K562 (cell line): ENCODE measurements at regions not wholly inside any gene's neighbourhood (a gene's known extent, or its start where the extent isn't known, plus 50 kb on each side); places are given as distances from the start of the nearest gene placed in this dataset.

Experiments
- ATAC-seq: fragments of 200-7000 bp; cut with Tn5 transposase; 3 replicates; pipeline ENCODE4 v1.9.1; 2020; ENCODE audit warnings: moderate library complexity
- BruUV-seq: library from RNA; stranded (reverse); fragments of 400-500 nt; replicated peaks from 2 replicates; lab custom pipeline; 2021; lab: Mats Ljungman, UMichigan
- CTCF ChIA-PET: fragments of 300-600 bp; formaldehyde crosslinking; extraction: SDS; loops from one replicate; lab custom pipeline; 2021; ENCODE audit warnings: low intra/inter-chr PET ratio; lab: Yijun Ruan, JAX
- POLR2A ChIA-PET: fragments of 300-600, 350-650 bp; sonication (Branson Sonifier 250); formaldehyde crosslinking; extraction: SDS; loops from one replicate; lab custom pipeline; 2021; ENCODE audit warnings: antibody characterized with exemption, inconsistent platforms; lab: Yijun Ruan, JAX
- DNase-seq, 4 experiments: peaks; one replicate each; pipeline versions ENCODE4 v3.0.0 to v3.0.0-alpha.2; 2011 to 2018; ENCODE audit warnings: low spot score in 3 of 4, mixed read lengths in 3 of 4; ENCODE audit errors: extremely low read depth in 1 of 4
- FAIRE-seq: peaks from 2 replicates; lab custom pipeline; 2011; peaks lifted over from hg19 to GRCh38; lab: Jason Lieb, UNC
- H2AFZ ChIP-seq: 2 replicates; pipeline ENCODE4 v1.6.0; 2011; ENCODE audit warnings: low read depth, low read length, control low read depth, inconsistent platforms
- H3K27ac ChIP-seq: fragments of 200-600 bp; 3 replicates; pipeline ENCODE4 v1.8.0; 2011; ENCODE audit warnings: low read depth, mild to moderate bottlenecking, control low read depth, inconsistent platforms, low read length, moderate library complexity, mixed read lengths; ENCODE audit errors: extremely low read depth
- H3K27me3 ChIP-seq, 2 experiments: fragments of 300-600 bp in 1 of 2; 2 replicates in 1 of 2; 3 replicates in 1 of 2; pipeline versions ENCODE4 v1.6.0 to v1.8.0; 2011; ENCODE audit warnings: inconsistent platforms in 2 of 2, low read length in 2 of 2, mild to moderate bottlenecking in 1 of 2, mixed read lengths in 1 of 2, moderate library complexity in 1 of 2; ENCODE audit not compliant: control insufficient read depth in 2 of 2, insufficient read depth in 2 of 2
- H3K36me3 ChIP-seq: fragments of 300-600 bp; 3 replicates; pipeline ENCODE4 v1.8.0; 2011; ENCODE audit warnings: mild to moderate bottlenecking, low read length, inconsistent platforms; ENCODE audit not compliant: control insufficient read depth, insufficient read depth
- H3K4me1 ChIP-seq, 2 experiments: fragments of 200-600 bp in 1 of 2; replicated peaks in 1 of 2; 2 replicates in 1 of 2; 3 replicates in 1 of 2; pipeline versions ENCODE4 v1.5.1 to v1.8.0; 2011; ENCODE audit warnings: inconsistent platforms in 2 of 2, low read length in 2 of 2, mild to moderate bottlenecking in 1 of 2, mixed read lengths in 1 of 2, moderate library complexity in 1 of 2; ENCODE audit not compliant: control insufficient read depth in 2 of 2, insufficient read depth in 2 of 2
- H3K4me2 ChIP-seq: 2 replicates; pipeline ENCODE4 v1.6.1; 2011; ENCODE audit warnings: low read length, control low read depth, inconsistent platforms, mixed read lengths; ENCODE audit not compliant: insufficient read depth
- H3K4me3 ChIP-seq: fragments of 200-600 bp; sonication (generic), shearing (Covaris generic); 2 replicates; pipeline ENCODE4 v1.5.1; 2016; ENCODE audit warnings: control low read depth, inconsistent platforms
- H3K79me2 ChIP-seq: fragments of 200-600 bp; 3 replicates; pipeline ENCODE4 v1.8.0; 2011; ENCODE audit warnings: low read length, inconsistent platforms; ENCODE audit not compliant: control insufficient read depth, insufficient read depth
- H3K9ac ChIP-seq, 2 experiments: 2 replicates each; pipeline versions ENCODE4 v1.6.0 to v1.6.1; 2011; ENCODE audit warnings: low read depth in 2 of 2, low read length in 2 of 2, control low read depth in 1 of 2, inconsistent platforms in 1 of 2, mild to moderate bottlenecking in 1 of 2, mixed read lengths in 1 of 2; ENCODE audit not compliant: insufficient read depth in 1 of 2
- H3K9me1 ChIP-seq: one replicate; pipeline ENCODE4 v1.6.0; 2011; ENCODE audit warnings: inconsistent platforms, mild to moderate bottlenecking, low read length, moderate library complexity; ENCODE audit not compliant: control insufficient read depth, insufficient read depth
- H3K9me3 ChIP-seq: replicated peaks from 2 replicates; pipeline ENCODE4 v1.5.1; 2011; ENCODE audit warnings: low read depth, low read length, inconsistent platforms; ENCODE audit not compliant: control insufficient read depth, insufficient read depth
- H4K20me1 ChIP-seq: replicated peaks from 2 replicates; pipeline ENCODE4 v1.6.1; 2011; ENCODE audit warnings: low read length, inconsistent platforms, mixed read lengths; ENCODE audit not compliant: control insufficient read depth, insufficient read depth
- ATF2 ChIP-seq: sonication (generic); formaldehyde crosslinking; IDR thresholded peaks from 2 replicates; pipeline ENCODE4 v1.8.1; 2022; ENCODE audit warnings: missing genetic modification reagents
- ELF4 ChIP-seq: fragments of 450-650 bp; formaldehyde crosslinking; IDR thresholded peaks from 2 replicates; pipeline ENCODE4 v1.4.0; 2022; ENCODE audit warnings: missing genetic modification characterization
- FOXJ2 ChIP-seq: fragments of 200-800 bp; sonication (Bioruptor generic); IDR thresholded peaks from 2 replicates; pipeline ENCODE4 v1.6.1; 2016; ENCODE audit warnings: missing genetic modification characterization, missing compliant biosample characterization
- NR0B1 ChIP-seq: fragments of 450-650 bp; IDR thresholded peaks from one replicate; pipeline ENCODE4 v1.6.1; 2018; ENCODE audit warnings: mild to moderate bottlenecking, moderate library complexity; ENCODE audit not compliant: partially characterized antibody
- WGBS: fragments of 100-300 bp; shearing (Covaris generic); methylation state at CpG from one replicate; pipeline ENCODE4 v1.1.6; 2016; ENCODE audit warnings: low coverage, mixed read lengths; ENCODE audit not compliant: insufficient coverage; ENCODE audit errors: missing lambda C conversion rate; 5-methylcytosine and 5-hydroxymethylcytosine counted together
- in situ Hi-C: fragments of 300-500 bp; cut with MboI; formaldehyde crosslinking; loops from 4 replicates; pipeline ENCODE4 v1.15.0; 2018; ENCODE audit warnings: inconsistent platforms, mixed read lengths
- intact Hi-C: fragments of 100-400 bp; cut with micrococcal nuclease; formaldehyde crosslinking; loops from 2 replicates; pipeline ENCODE4 v1.14.2; 2022

GRCh38 chr1:185515696-185516095 lies 198.7 kb upstream of the IVNS1ABP start:
- Histone ChIP-seq H3K9me3 (no peaks in the 10 kb centered on the region), H3K4me1 (no peaks in the 10 kb centered on the region), H3K27ac (no peak overlapping the region), H3K36me3 (no peaks in the 10 kb centered on the region), H3K9ac (no peak overlapping the region), H3K4me2 (no peak overlapping the region), H2AFZ (no peak overlapping the region), H3K9me1 (no peaks in the 10 kb centered on the region), H3K4me3 (no peak overlapping the region), H4K20me1 (no peaks in the 10 kb centered on the region), H3K27me3 (no peaks in the 10 kb centered on the region), H3K79me2 (no peaks in the 10 kb centered on the region)
- in situ Hi-C loops = no loop called here
- no TSS peak for BruUV-seq
- POLR2A ChIA-PET = no interaction called here
- WGBS = 4% methylated on average over 2 of the region's 2 CpGs
- no peak for TF ChIP-seq NR0B1
- CTCF ChIA-PET = no interaction called here
- FAIRE-seq (no peak), ATAC-seq (no peak), DNase-seq (no peak)
- intact Hi-C loops = no loop called here

DNA sequence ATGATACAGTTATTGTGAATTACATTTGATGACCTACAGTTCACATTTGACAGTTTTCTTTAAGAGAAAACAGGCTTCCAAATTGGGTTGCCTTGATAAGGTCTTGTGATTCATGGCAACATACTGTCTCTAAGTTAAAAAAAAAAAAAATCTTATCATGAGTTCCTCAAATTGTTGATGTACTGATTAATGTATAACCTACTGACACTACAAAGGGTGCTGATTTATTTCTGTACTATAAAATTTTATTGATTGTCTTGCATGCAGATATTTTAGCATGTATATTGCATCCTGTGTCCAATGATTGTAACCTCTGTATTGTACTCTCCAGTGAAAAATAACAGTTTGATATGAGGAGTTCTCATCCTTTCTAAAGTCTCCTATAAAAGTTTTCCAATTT lies 197.3 kb upstream of the IVNS1ABP start:
- no TSS peak for BruUV-seq
- in situ Hi-C loops = no loop called here
- Histone ChIP-seq H3K27ac (no peak overlapping the region), H3K36me3 (no peaks in the 10 kb centered on the region), H3K4me2 (no peak overlapping the region), H3K9ac (no peak overlapping the region), H3K27me3 (no peaks in the 10 kb centered on the region), H3K4me3 (no peak overlapping the region), H3K79me2 (no peaks in the 10 kb centered on the region), H3K9me3 (no peaks in the 10 kb centered on the region), H3K9me1 (no peaks in the 10 kb centered on the region), H4K20me1 (no peaks in the 10 kb centered on the region), H2AFZ (no peak overlapping the region), H3K4me1 (no peaks in the 10 kb centered on the region)
- ChIA-PET POLR2A (no interaction called here), CTCF (no interaction called here)
- no peak for FAIRE-seq
- intact Hi-C loops = no loop called here
- no peak for ATAC-seq
- TF ChIP-seq FOXJ2 (tag) (peak; percentile 97), ATF2 (CRISPR knock-in tag) (no peak), ELF4 (no peak)
- DNase-seq = no peak
